Fibroblast of lung (primary cell): ENCODE measurements at regions not wholly inside any gene's neighbourhood (a gene's known extent, or its start where the extent isn't known, plus 50 kb on each side); places are given as distances from the start of the nearest gene placed in this dataset.
A peak's percentile ranks its signal among the peaks of the same experiment; 100 is the strongest.

Experiments
- DNase-seq, 2 donors: peaks; one replicate each; pipeline versions ENCODE4 v3.0.0 to v3.0.0-alpha.2; 2010; ENCODE audit warnings: low read depth in 2 of 2
- H2AFZ ChIP-seq: 2 replicates; pipeline ENCODE4 v1.5.1; 2012; ENCODE audit warnings: low read length, control low read depth, inconsistent platforms
- H3K27ac ChIP-seq: 2 replicates; pipeline ENCODE4 v1.5.1; 2011; ENCODE audit warnings: low read length, control low read depth; ENCODE audit not compliant: insufficient read depth
- H3K27me3 ChIP-seq: 2 replicates; pipeline ENCODE4 v1.5.1; 2011; ENCODE audit warnings: mild to moderate bottlenecking, low read length; ENCODE audit not compliant: control insufficient read depth, insufficient read depth
- H3K36me3 ChIP-seq: 2 replicates; pipeline ENCODE4 v1.5.1; 2011; ENCODE audit warnings: low read length; ENCODE audit not compliant: control insufficient read depth, insufficient read depth
- H3K4me1 ChIP-seq: 2 replicates; pipeline ENCODE4 v1.5.1; 2011; ENCODE audit warnings: low read length; ENCODE audit not compliant: control insufficient read depth, insufficient read depth; ENCODE audit errors: extremely low read depth
- H3K4me2 ChIP-seq: 2 replicates; pipeline ENCODE4 v1.5.1; 2011; ENCODE audit warnings: low read length, control low read depth; ENCODE audit not compliant: insufficient read depth; ENCODE audit errors: extremely low read depth
- H3K4me3 ChIP-seq, 4 experiments: fragments of 200-600 bp in 1 of 4; sonication (generic) in 1 of 4; replicated peaks in 1 of 4; 2 replicates each; pipeline ENCODE4 v1.5.1; 2011 to 2016; ENCODE audit warnings: low read length in 4 of 4, low read depth in 3 of 4, mild to moderate bottlenecking in 3 of 4, control low read depth in 2 of 4, inconsistent platforms in 1 of 4, mixed read lengths in 1 of 4; ENCODE audit not compliant: insufficient read depth in 1 of 4; ENCODE audit errors: control extremely low read depth in 1 of 4
- H3K79me2 ChIP-seq: 2 replicates; pipeline ENCODE4 v1.5.1; 2012; ENCODE audit warnings: mild to moderate bottlenecking, low read length, inconsistent platforms; ENCODE audit not compliant: control insufficient read depth, insufficient read depth
- H3K9ac ChIP-seq: 2 replicates; pipeline ENCODE4 v1.5.1; 2011; ENCODE audit warnings: mild to moderate bottlenecking, low read length, control low read depth; ENCODE audit not compliant: insufficient read depth
- H3K9me3 ChIP-seq: 2 replicates; pipeline ENCODE4 v1.5.1; 2012; ENCODE audit warnings: low read depth, low read length; ENCODE audit not compliant: control insufficient read depth, insufficient read depth
- H4K20me1 ChIP-seq: 2 replicates; pipeline ENCODE4 v1.5.1; 2011; ENCODE audit warnings: low read length; ENCODE audit not compliant: control insufficient read depth, insufficient read depth; ENCODE audit errors: extremely low read depth
- CTCF ChIP-seq, 2 donors: IDR thresholded peaks in 1 of 2; conservative IDR thresholded peaks in 1 of 2; 1 replicate in 1 of 2; 2 replicates in 1 of 2; pipeline ENCODE4 v1.5.1; 2011 to 2012; ENCODE audit warnings: low read length in 2 of 2, control low read depth in 1 of 2, inconsistent platforms in 1 of 2, low read depth in 1 of 2, mild to moderate bottlenecking in 1 of 2
- EZH2 ChIP-seq: IDR thresholded peaks from 2 replicates; pipeline ENCODE4 v1.5.1; 2012; ENCODE audit warnings: low read length, control low read depth, mild to moderate bottlenecking; ENCODE audit errors: missing control alignments

- DNase-seq, result peak in 1 of 2 donors; percentile 9
- H3K9me3 ChIP-seq, result no peaks in the 10 kb centered on the region
- H4K20me1 ChIP-seq, result no peaks in the 10 kb centered on the region
- no peaks in the 10 kb centered on the region for H3K4me1 ChIP-seq
- no peak overlapping the region for H3K4me3 ChIP-seq
- TF ChIP-seq CTCF (conservative IDR thresholded peaks at IDR 0.05 in 1 of 2, IDR thresholded peaks at IDR 0.05 in 1 of 2; ENCODE audit: low read depth in 1 of 2, low read length in 2 of 2), result no peak
- TF ChIP-seq EZH2, result no peak
- no peak overlapping the region for H3K27ac ChIP-seq
- no peak overlapping the region for H3K4me2 ChIP-seq
- no peak overlapping the region for H3K9ac ChIP-seq
- no peaks in the 10 kb centered on the region for H3K79me2 ChIP-seq
- no peaks in the 10 kb centered on the region for H3K27me3 ChIP-seq
- no peaks in the 10 kb centered on the region for H3K36me3 ChIP-seq
- no peak overlapping the region for H2AFZ ChIP-seq
These were observed 49.9 kb upstream of the LPP start for GRCh38 chr3:188104050-188104449.
